Thyroid gland (tissue), 4 donors: ENCODE measurements at regions not wholly inside any gene's neighbourhood (a gene's known extent, or its start where the extent isn't known, plus 50 kb on each side); places are given as distances from the start of the nearest gene placed in this dataset.

Experiments
- DNase-seq, 2 donors: peaks; one replicate each; pipeline ENCODE4 v3.0.0-alpha.2; 2019
- H3K27ac ChIP-seq, 3 donors: fragments of 200-600 bp; sonication (generic); 1 replicate in 2 of 3; 2 replicates in 1 of 3; pipeline ENCODE4 v1.5.1; 2016 to 2019; ENCODE audit warnings: mild to moderate bottlenecking in 1 of 3, moderate library complexity in 1 of 3
- H3K27me3 ChIP-seq: fragments of 200-600 bp; sonication (generic); one replicate; pipeline ENCODE4 v1.5.1; 2019
- H3K36me3 ChIP-seq, 2 donors: fragments of 200-600 bp; sonication (generic); one replicate each; pipeline ENCODE4 v1.5.1; 2016 to 2019
- H3K4me1 ChIP-seq, 2 donors: fragments of 200-600 bp; sonication (generic); one replicate each; pipeline ENCODE4 v1.5.1; 2017 to 2019
- H3K4me3 ChIP-seq, 3 donors: fragments of 200-600 bp; sonication (generic); replicated peaks in 1 of 3; 1 replicate in 2 of 3; 2 replicates in 1 of 3; pipeline ENCODE4 v1.5.1; 2016; ENCODE audit warnings: mild to moderate bottlenecking in 1 of 3
- H3K9me3 ChIP-seq: fragments of 200-600 bp; sonication (generic); one replicate; pipeline ENCODE4 v1.5.1; 2017
- CTCF ChIP-seq, 6 experiments: fragments of 200-600 bp in 3 of 6; fragments of 450-650 bp in 3 of 6; sonication (generic) in 3 of 6; IDR thresholded peaks; one replicate each; pipeline ENCODE4 v1.5.1; 2016 to 2019; ENCODE audit warnings: antibody characterized with exemption in 6 of 6, mild to moderate bottlenecking in 2 of 6, inconsistent platforms in 1 of 6, moderate library complexity in 1 of 6
- POLR2A ChIP-seq, 2 donors: fragments of 450-650 bp; IDR thresholded peaks; one replicate each; pipeline ENCODE4 v1.6.1; 2017; ENCODE audit warnings: antibody characterized with exemption in 2 of 2, mild to moderate bottlenecking in 2 of 2, moderate library complexity in 1 of 2
- WGBS, 2 donors: methylation state at CpG; one replicate each; pipeline ENCODE4 v1.1.5; 2017; 5-methylcytosine and 5-hydroxymethylcytosine counted together
- intact Hi-C: fragments of 100-400 bp; cut with DNase I; formaldehyde crosslinking; loops from one replicate; pipeline ENCODE4 v1.15.1; 2023

DNA sequence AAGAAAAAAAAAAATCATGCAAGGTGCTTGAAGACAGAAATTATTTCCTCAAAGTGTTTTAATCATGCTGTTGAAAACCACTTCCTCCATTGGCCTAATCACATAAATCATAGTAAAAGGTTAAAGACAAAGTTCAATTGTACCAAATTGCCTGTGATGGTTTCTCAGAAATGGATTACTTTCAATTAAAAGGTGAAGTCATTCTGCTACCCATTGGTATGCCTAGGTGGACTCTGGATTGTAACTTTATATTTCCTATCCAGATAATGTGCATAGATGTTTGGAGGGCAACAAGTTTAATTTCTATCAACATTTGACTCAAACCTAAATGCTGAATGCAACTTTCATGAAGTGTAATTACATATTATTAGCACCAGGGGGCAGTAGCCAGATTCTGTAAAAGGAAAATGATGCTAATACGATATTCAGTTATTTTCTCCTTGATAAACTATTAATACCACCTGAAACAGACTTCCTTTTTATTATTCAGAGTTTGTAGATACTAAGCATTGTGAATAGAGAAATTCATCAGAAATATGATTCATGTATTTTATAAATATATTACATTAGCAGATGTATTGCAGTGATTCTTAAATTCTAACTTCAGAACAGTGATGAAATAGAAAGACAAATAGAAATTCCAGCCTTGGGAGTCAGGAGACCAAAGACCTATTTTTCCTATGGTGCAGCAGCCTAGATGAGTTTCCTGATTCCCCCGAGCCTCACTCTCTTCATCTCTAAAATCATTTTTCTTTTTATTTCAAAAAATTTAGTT, 148.2 kb downstream of the CAAP1 start:
- intact Hi-C loops = loop anchor here (5.0 kb wide), 1 partner anchor 113 kb away; no protein-coding TSS in a partner anchor
- Histone ChIP-seq H3K4me1 (no peaks in the 10 kb centered on the region), H3K27me3 (no peaks in the 10 kb centered on the region), H3K9me3 (no peaks in the 10 kb centered on the region), H3K36me3 (no peaks in the 10 kb centered on the region), H3K4me3 (no peak overlapping the region), H3K27ac (no peak overlapping the region)
- TF ChIP-seq CTCF (IDR thresholded peaks at IDR 0.05) (peak; percentile 21 to 73 (median 66)), POLR2A (IDR thresholded peaks at IDR 0.05) (no peak)
- no peak for DNase-seq
- 43 to 44% methylated on average over 2 of the region's 2 CpGs for WGBS, 2 donors

- TF ChIP-seq POLR2A (IDR thresholded peaks at IDR 0.05) (no peak), CTCF (IDR thresholded peaks at IDR 0.05) (no peak)
- Histone ChIP-seq H3K4me3 (no peak overlapping the region), H3K36me3 (no peaks in the 10 kb centered on the region), H3K9me3 (no peaks in the 10 kb centered on the region), H3K27ac (no peak overlapping the region), H3K27me3 (no peaks in the 10 kb centered on the region), H3K4me1 (no peaks in the 10 kb centered on the region)
- DNase-seq = no peak
- intact Hi-C loops = loop anchor here (5.0 kb wide), 1 partner anchor 114 kb away; no protein-coding TSS in a partner anchor
- 53 to 62% methylated on average over 2 of the region's 2 CpGs for WGBS, 2 donors
These were observed 149.7 kb downstream of the CAAP1 start for GRCh38 chr9:26742828-26743476.

DNA sequence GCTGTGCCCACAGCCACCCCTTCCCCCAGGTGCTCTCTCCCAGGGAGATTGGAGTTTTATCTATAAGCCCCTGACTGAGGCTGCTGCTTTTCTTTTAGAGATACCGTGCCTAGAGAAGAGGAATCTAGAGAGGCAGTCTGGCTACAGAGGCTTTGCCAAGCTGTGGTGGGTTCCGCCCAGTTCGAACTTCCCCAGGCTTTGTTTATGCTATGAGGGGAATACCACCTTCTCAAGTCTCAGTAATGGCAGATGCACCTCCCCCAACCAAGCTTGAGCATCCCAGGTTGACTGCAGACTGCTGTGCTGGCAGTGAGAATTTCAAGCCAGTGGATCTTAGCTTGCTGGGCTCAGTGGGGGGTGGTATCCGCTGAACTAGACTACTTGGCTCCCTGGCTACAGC, 157.4 kb downstream of the CAAP1 start:
- H3K27ac ChIP-seq = no peak overlapping the region
- intact Hi-C loops = loop anchor here (10.0 kb wide), 1 partner anchor 200 kb away; no protein-coding TSS in a partner anchor
- H3K36me3 ChIP-seq = no peaks in the 10 kb centered on the region
- no peak overlapping the region for H3K4me3 ChIP-seq
- TF ChIP-seq POLR2A (IDR thresholded peaks at IDR 0.05) = no peak
- TF ChIP-seq CTCF (IDR thresholded peaks at IDR 0.05) = no peak
- no peaks in the 10 kb centered on the region for H3K9me3 ChIP-seq
- WGBS, 2 donors = 89 to 91% methylated on average over 4 of the region's 4 CpGs
- DNase-seq = no peak
- H3K27me3 ChIP-seq = no peaks in the 10 kb centered on the region
- H3K4me1 ChIP-seq = no peaks in the 10 kb centered on the region

GRCh38 chr9:26729187-26729586, 163.4 kb downstream of the CAAP1 start:
- Histone ChIP-seq H3K4me3 (no peak overlapping the region), H3K36me3 (no peaks in the 10 kb centered on the region), H3K4me1 (no peaks in the 10 kb centered on the region), H3K27me3 (no peaks in the 10 kb centered on the region), H3K27ac (no peak overlapping the region), H3K9me3 (no peaks in the 10 kb centered on the region)
- no peak for TF ChIP-seq CTCF (IDR thresholded peaks at IDR 0.05)
- no peak for TF ChIP-seq POLR2A (IDR thresholded peaks at IDR 0.05)
- DNase-seq = no peak
- WGBS, 2 donors = 89 to 91% methylated on average over 3 of the region's 3 CpGs
- intact Hi-C loops = no loop called here

DNA sequence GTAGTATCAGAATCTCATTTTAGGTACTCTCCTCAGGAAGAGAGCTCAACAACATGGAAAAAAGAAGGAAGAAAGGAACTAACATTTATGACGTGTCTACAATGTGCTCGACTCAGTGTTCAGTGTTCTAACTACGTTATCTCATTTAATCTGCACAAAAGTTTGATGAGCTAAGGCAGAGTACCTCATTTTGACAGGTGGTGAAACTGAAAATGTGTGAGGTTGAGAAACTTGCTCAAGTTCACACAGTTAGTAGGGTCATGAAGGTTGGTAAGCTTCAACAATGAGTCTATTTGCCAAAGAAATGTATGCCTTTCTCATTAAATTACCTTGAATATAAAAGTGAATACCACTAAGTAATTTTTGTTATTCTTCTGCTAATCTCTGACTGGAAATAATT, 165.1 kb downstream of the CAAP1 start:
- 78 to 86% methylated on average over 3 of the region's 3 CpGs for whole genome bisulfite sequencing, 2 donors
- H3K4me3 ChIP-seq = no peak overlapping the region
- H3K9me3 ChIP-seq = no peaks in the 10 kb centered on the region
- H3K27ac ChIP-seq = no peak overlapping the region
- no peak for DNase-seq
- H3K36me3 ChIP-seq = no peaks in the 10 kb centered on the region
- TF ChIP-seq POLR2A (IDR thresholded peaks at IDR 0.05) (no peak), CTCF (IDR thresholded peaks at IDR 0.05) (no peak)
- no peaks in the 10 kb centered on the region for H3K4me1 ChIP-seq
- intact Hi-C loops = no loop called here
- H3K27me3 ChIP-seq = no peaks in the 10 kb centered on the region
